ENCODE measurements at regions not wholly inside any gene's neighbourhood (a gene's known extent, or its start where the extent isn't known, plus 50 kb on each side); places are given as distances from the start of the nearest gene placed in this dataset.

- ATAC-seq = no peak
- no peaks in the 10 kb centered on the region for H3K4me1 Mint-ChIP-seq (ENCODE audit: low read depth in 2 of 2)
These were observed 276.4 kb upstream of the BOD1L1 start for GRCh38 chr4:13903901-13904300.

GRCh38 chr4:13905543-13905942 is 278.0 kb upstream of the BOD1L1 start:
- Mint-ChIP-seq H3K27me3 (no peaks in the 10 kb centered on the region), H3K9me3 (no peaks in the 10 kb centered on the region), H3K4me3 (no peak overlapping the region), H3K27ac (no peak overlapping the region), H3K4me1 (ENCODE audit: low read depth in 2 of 2) (no peaks in the 10 kb centered on the region), H3K36me3 (no peaks in the 10 kb centered on the region)
- DNase-seq (ENCODE audit: low spot score) (no peak), ATAC-seq (no peak)

More at GRCh38 chr4:13903901-13904300, 276.4 kb upstream of the BOD1L1 start:
- no peak for DNase-seq (ENCODE audit: low spot score)
- H3K36me3 Mint-ChIP-seq = no peaks in the 10 kb centered on the region
- H3K4me3 Mint-ChIP-seq = no peak overlapping the region
- H3K27ac Mint-ChIP-seq = no peak overlapping the region
- no peaks in the 10 kb centered on the region for H3K27me3 Mint-ChIP-seq
- no peaks in the 10 kb centered on the region for H3K9me3 Mint-ChIP-seq

- no peak for DNase-seq (ENCODE audit: low spot score)
- Mint-ChIP-seq H3K27me3 (no peaks in the 10 kb centered on the region), H3K9me3 (no peaks in the 10 kb centered on the region), H3K4me3 (no peak overlapping the region), H3K36me3 (no peaks in the 10 kb centered on the region), H3K4me1 (ENCODE audit: low read depth in 2 of 2) (no peaks in the 10 kb centered on the region), H3K27ac (no peak overlapping the region)
- no peak for ATAC-seq
These were observed 279.2 kb upstream of the BOD1L1 start for GRCh38 chr4:13906727-13907126.

GRCh38 chr4:13907255-13907751 is 279.8 kb upstream of the BOD1L1 start:
- no peaks in the 10 kb centered on the region for H3K36me3 Mint-ChIP-seq
- DNase-seq (ENCODE audit: low spot score) = no peak
- H3K9me3 Mint-ChIP-seq = no peaks in the 10 kb centered on the region
- H3K27me3 Mint-ChIP-seq = no peaks in the 10 kb centered on the region
- ATAC-seq = no peak
- no peak overlapping the region for H3K4me3 Mint-ChIP-seq
- no peaks in the 10 kb centered on the region for H3K4me1 Mint-ChIP-seq (ENCODE audit: low read depth in 2 of 2)
- H3K27ac Mint-ChIP-seq = no peak overlapping the region

- no peak overlapping the region for H3K4me3 Mint-ChIP-seq
- H3K27ac Mint-ChIP-seq = no peak overlapping the region
- ATAC-seq (no peak), DNase-seq (ENCODE audit: low spot score) (no peak)
- no peaks in the 10 kb centered on the region for H3K4me1 Mint-ChIP-seq (ENCODE audit: low read depth in 2 of 2)
- H3K9me3 Mint-ChIP-seq = no peaks in the 10 kb centered on the region
- H3K27me3 Mint-ChIP-seq = no peaks in the 10 kb centered on the region
- H3K36me3 Mint-ChIP-seq = no peaks in the 10 kb centered on the region
These were observed 280.9 kb upstream of the BOD1L1 start for GRCh38 chr4:13908455-13908854.

- ATAC-seq (no peak), DNase-seq (ENCODE audit: low spot score) (no peak)
- Mint-ChIP-seq H3K4me3 (no peak overlapping the region), H3K9me3 (no peaks in the 10 kb centered on the region), H3K27ac (no peak overlapping the region), H3K4me1 (ENCODE audit: low read depth in 2 of 2) (no peaks in the 10 kb centered on the region), H3K27me3 (peaks cover 0 to 2% of the 10 kb centered on the region in 2 donors), H3K36me3 (no peaks in the 10 kb centered on the region)
These were observed 283.0 kb upstream of the BOD1L1 start for GRCh38 chr4:13910556-13910955.

GRCh38 chr4:13911256-13911655 is 283.7 kb upstream of the BOD1L1 start:
- ATAC-seq (peak in 1 of 2 donors; percentile 55), DNase-seq (ENCODE audit: low spot score) (no peak)
- Mint-ChIP-seq H3K36me3 (no peaks in the 10 kb centered on the region), H3K27me3 (peaks cover 0 to 2% of the 10 kb centered on the region in 2 donors), H3K4me1 (ENCODE audit: low read depth in 2 of 2) (no peaks in the 10 kb centered on the region), H3K27ac (no peak overlapping the region), H3K4me3 (no peak overlapping the region), H3K9me3 (no peaks in the 10 kb centered on the region)

GRCh38 chr4:13912436-13912925 is 285.0 kb upstream of the BOD1L1 start:
- H3K4me3 Mint-ChIP-seq = no peak overlapping the region
- no peak for DNase-seq (ENCODE audit: low spot score)
- peaks cover 3% of the 10 kb centered on the region for H3K9me3 Mint-ChIP-seq
- peaks cover 0 to 2% of the 10 kb centered on the region in 2 donors for H3K27me3 Mint-ChIP-seq
- no peaks in the 10 kb centered on the region for H3K4me1 Mint-ChIP-seq (ENCODE audit: low read depth in 2 of 2)
- H3K36me3 Mint-ChIP-seq = no peaks in the 10 kb centered on the region
- H3K27ac Mint-ChIP-seq = no peak overlapping the region
- ATAC-seq = no peak

GRCh38 chr4:13912966-13913365 is 285.4 kb upstream of the BOD1L1 start:
- no peaks in the 10 kb centered on the region for H3K36me3 Mint-ChIP-seq
- H3K4me3 Mint-ChIP-seq = no peak overlapping the region
- H3K4me1 Mint-ChIP-seq (ENCODE audit: low read depth in 2 of 2) = no peaks in the 10 kb centered on the region
- no peak for DNase-seq (ENCODE audit: low spot score)
- ATAC-seq = no peak
- peaks cover 3% of the 10 kb centered on the region for H3K9me3 Mint-ChIP-seq
- H3K27ac Mint-ChIP-seq = no peak overlapping the region
- peaks cover 0 to 2% of the 10 kb centered on the region in 2 donors for H3K27me3 Mint-ChIP-seq

- Mint-ChIP-seq H3K9me3 (peaks cover 3% of the 10 kb centered on the region), H3K36me3 (no peaks in the 10 kb centered on the region), H3K27me3 (peaks cover 0 to 2% of the 10 kb centered on the region in 2 donors), H3K4me3 (no peak overlapping the region), H3K4me1 (ENCODE audit: low read depth in 2 of 2) (no peaks in the 10 kb centered on the region), H3K27ac (no peak overlapping the region)
- ATAC-seq (no peak), DNase-seq (ENCODE audit: low spot score) (no peak)
These were observed 289.5 kb upstream of the BOD1L1 start for GRCh38 chr4:13917015-13917414.

GRCh38 chr4:13918110-13918509 is 290.6 kb upstream of the BOD1L1 start:
- no peaks in the 10 kb centered on the region for H3K36me3 Mint-ChIP-seq
- ATAC-seq = no peak
- H3K9me3 Mint-ChIP-seq = peaks cover 3% of the 10 kb centered on the region
- peaks cover 0 to 2% of the 10 kb centered on the region in 2 donors for H3K27me3 Mint-ChIP-seq
- H3K4me3 Mint-ChIP-seq = no peak overlapping the region
- no peaks in the 10 kb centered on the region for H3K4me1 Mint-ChIP-seq (ENCODE audit: low read depth in 2 of 2)
- no peak overlapping the region for H3K27ac Mint-ChIP-seq
- no peak for DNase-seq (ENCODE audit: low spot score)

GRCh38 chr4:13918991-13919441 is 291.5 kb upstream of the BOD1L1 start:
- no peak for ATAC-seq
- H3K27me3 Mint-ChIP-seq = peaks cover 0 to 2% of the 10 kb centered on the region in 2 donors
- no peaks in the 10 kb centered on the region for H3K36me3 Mint-ChIP-seq
- no peaks in the 10 kb centered on the region for H3K4me1 Mint-ChIP-seq (ENCODE audit: low read depth in 2 of 2)
- peaks cover 3% of the 10 kb centered on the region for H3K9me3 Mint-ChIP-seq
- H3K4me3 Mint-ChIP-seq = no peak overlapping the region
- H3K27ac Mint-ChIP-seq = no peak overlapping the region
- no peak for DNase-seq (ENCODE audit: low spot score)

- no peak for DNase-seq (ENCODE audit: low spot score)
- peaks cover 7% of the 10 kb centered on the region for H3K9me3 Mint-ChIP-seq
- H3K4me3 Mint-ChIP-seq = no peak overlapping the region
- no peak overlapping the region for H3K27ac Mint-ChIP-seq
- ATAC-seq = no peak
- no peaks in the 10 kb centered on the region for H3K4me1 Mint-ChIP-seq (ENCODE audit: low read depth in 2 of 2)
- peaks cover 5% of the 10 kb centered on the region for H3K36me3 Mint-ChIP-seq
- H3K27me3 Mint-ChIP-seq = no peaks in the 10 kb centered on the region
These were observed 292.8 kb upstream of the BOD1L1 start for GRCh38 chr4:13920111-13920875.

GRCh38 chr4:13920901-13921300 is 293.4 kb upstream of the BOD1L1 start:
- H3K9me3 Mint-ChIP-seq = peaks cover 7% of the 10 kb centered on the region
- peaks cover 5% of the 10 kb centered on the region for H3K36me3 Mint-ChIP-seq
- DNase-seq (ENCODE audit: low spot score) (no peak), ATAC-seq (no peak)
- H3K4me1 Mint-ChIP-seq (ENCODE audit: low read depth in 2 of 2) = no peaks in the 10 kb centered on the region
- H3K27me3 Mint-ChIP-seq = no peaks in the 10 kb centered on the region
- no peak overlapping the region for H3K4me3 Mint-ChIP-seq
- no peak overlapping the region for H3K27ac Mint-ChIP-seq
